ENCODE measurements at regions not wholly inside any gene's neighbourhood (a gene's known extent, or its start where the extent isn't known, plus 50 kb on each side); places are given as distances from the start of the nearest gene placed in this dataset.

- H3K23ac ChIP-seq (ENCODE audit: low read length) = no peak overlapping the region
Observed at GRCh38 chr10:132995909-132996602, 53.7 kb upstream of the CFAP46 start.

GRCh38 chr10:132994811-132995210, 52.4 kb upstream of the CFAP46 start:
- no peak overlapping the region for H3K23ac ChIP-seq (ENCODE audit: low read length)
- no peak overlapping the region for H4K8ac ChIP-seq (ENCODE audit: low read depth, low read length)
- no peak overlapping the region for H2BK12ac ChIP-seq (ENCODE audit: low read length)
- H3K4me3 ChIP-seq (ENCODE audit: low read depth, low read length) = no peak overlapping the region
- H2BK5ac ChIP-seq (ENCODE audit: low read depth, low read length, poor library complexity) = no peak overlapping the region
- H3K79me1 ChIP-seq (ENCODE audit: low read length) = no peaks in the 10 kb centered on the region
- no peaks in the 10 kb centered on the region for H3K79me2 ChIP-seq (ENCODE audit: control insufficient read depth, insufficient read depth, low read length, poor library complexity)
- H2AK5ac ChIP-seq (ENCODE audit: low read length) = no peak overlapping the region
- no peak overlapping the region for H3K18ac ChIP-seq (ENCODE audit: low read length)
- H3K14ac ChIP-seq (ENCODE audit: low read length) = no peak overlapping the region
- no peak overlapping the region for H3K9ac ChIP-seq (ENCODE audit: low read length)
- H3K4ac ChIP-seq (ENCODE audit: low read depth, low read length) = no peak overlapping the region
- no peaks in the 10 kb centered on the region for H3K36me3 ChIP-seq (ENCODE audit: control insufficient read depth in 1 of 2, insufficient read depth in 2 of 2, low read length in 2 of 2)
- WGBS (ENCODE audit: extremely low coverage, insufficient coverage, insufficient read length) = no CpG with 5 or more reads among the region's 15 CpGs
- H3K27me3 ChIP-seq (ENCODE audit: insufficient read depth, low read length) = no peaks in the 10 kb centered on the region
- H3K27ac ChIP-seq (ENCODE audit: low read depth, low read length) = no peak overlapping the region
- H2AFZ ChIP-seq (ENCODE audit: insufficient read depth, low read length, poor library complexity) = no peak overlapping the region
- no peak overlapping the region for H2BK120ac ChIP-seq (ENCODE audit: insufficient read depth, low read length, poor library complexity)
- peaks cover 4% of the 10 kb centered on the region for H3K9me3 ChIP-seq (ENCODE audit: insufficient read depth, low read depth, low read length)
- no peak overlapping the region for H4K91ac ChIP-seq (ENCODE audit: low read depth, low read length)
- no peak for DNase-seq
- H3K4me2 ChIP-seq (ENCODE audit: low read length) = no peak overlapping the region
- H3K4me1 ChIP-seq (ENCODE audit: control insufficient read depth in 1 of 2, insufficient read depth in 2 of 2, low read length in 2 of 2) = peaks cover 0 to 3% of the 10 kb centered on the region in 2 experiments
- no peak overlapping the region for H4K12ac ChIP-seq (ENCODE audit: low read depth, low read length)

More at GRCh38 chr10:132995909-132996602, 53.7 kb upstream of the CFAP46 start:
- peaks cover 0 to 3% of the 10 kb centered on the region in 2 experiments for H3K4me1 ChIP-seq (ENCODE audit: control insufficient read depth in 1 of 2, insufficient read depth in 2 of 2, low read length in 2 of 2)
- no peak overlapping the region for H2AK5ac ChIP-seq (ENCODE audit: low read length)
- no peak overlapping the region for H3K9ac ChIP-seq (ENCODE audit: low read length)
- H3K4ac ChIP-seq (ENCODE audit: low read depth, low read length) = no peak overlapping the region
- H2AFZ ChIP-seq (ENCODE audit: insufficient read depth, low read length, poor library complexity) = no peak overlapping the region
- no peak overlapping the region for H4K91ac ChIP-seq (ENCODE audit: low read depth, low read length)
- DNase-seq = no peak
- peaks cover 4% of the 10 kb centered on the region for H3K9me3 ChIP-seq (ENCODE audit: insufficient read depth, low read depth, low read length)
- no peak overlapping the region for H3K27ac ChIP-seq (ENCODE audit: low read depth, low read length)
- no peaks in the 10 kb centered on the region for H3K79me1 ChIP-seq (ENCODE audit: low read length)
- H2BK5ac ChIP-seq (ENCODE audit: low read depth, low read length, poor library complexity) = no peak overlapping the region
- H3K4me3 ChIP-seq (ENCODE audit: low read depth, low read length) = no peak overlapping the region
- H3K27me3 ChIP-seq (ENCODE audit: insufficient read depth, low read length) = no peaks in the 10 kb centered on the region
- no peak overlapping the region for H3K18ac ChIP-seq (ENCODE audit: low read length)
- H3K14ac ChIP-seq (ENCODE audit: low read length) = no peak overlapping the region
- WGBS (ENCODE audit: extremely low coverage, insufficient coverage, insufficient read length) = no CpG with 5 or more reads among the region's 29 CpGs
- no peaks in the 10 kb centered on the region for H3K36me3 ChIP-seq (ENCODE audit: control insufficient read depth in 1 of 2, insufficient read depth in 2 of 2, low read length in 2 of 2)
- no peak overlapping the region for H2BK12ac ChIP-seq (ENCODE audit: low read length)
- H3K4me2 ChIP-seq (ENCODE audit: low read length) = no peak overlapping the region
- no peak overlapping the region for H4K12ac ChIP-seq (ENCODE audit: low read depth, low read length)
- H3K79me2 ChIP-seq (ENCODE audit: control insufficient read depth, insufficient read depth, low read length, poor library complexity) = no peaks in the 10 kb centered on the region
- H2BK120ac ChIP-seq (ENCODE audit: insufficient read depth, low read length, poor library complexity) = no peak overlapping the region
- H4K8ac ChIP-seq (ENCODE audit: low read depth, low read length) = no peak overlapping the region

GRCh38 chr10:132994185-132994796, 51.9 kb upstream of the CFAP46 start:
- Histone ChIP-seq H3K79me1 (ENCODE audit: low read length) (no peaks in the 10 kb centered on the region), H3K79me2 (ENCODE audit: control insufficient read depth, insufficient read depth, low read length, poor library complexity) (no peaks in the 10 kb centered on the region), H2BK12ac (ENCODE audit: low read length) (no peak overlapping the region), H2BK5ac (ENCODE audit: low read depth, low read length, poor library complexity) (no peak overlapping the region), H4K91ac (ENCODE audit: low read depth, low read length) (no peak overlapping the region), H3K18ac (ENCODE audit: low read length) (no peak overlapping the region), H2AFZ (ENCODE audit: insufficient read depth, low read length, poor library complexity) (no peak overlapping the region), H3K27me3 (ENCODE audit: insufficient read depth, low read length) (no peaks in the 10 kb centered on the region), H3K14ac (ENCODE audit: low read length) (no peak overlapping the region), H3K4me3 (ENCODE audit: low read depth, low read length) (no peak overlapping the region), H3K9me3 (ENCODE audit: insufficient read depth, low read depth, low read length) (peaks cover 4% of the 10 kb centered on the region), H4K8ac (ENCODE audit: low read depth, low read length) (no peak overlapping the region), H3K36me3 (ENCODE audit: control insufficient read depth in 1 of 2, insufficient read depth in 2 of 2, low read length in 2 of 2) (no peaks in the 10 kb centered on the region), H3K23ac (ENCODE audit: low read length) (no peak overlapping the region), H2AK5ac (ENCODE audit: low read length) (no peak overlapping the region), H3K27ac (ENCODE audit: low read depth, low read length) (no peak overlapping the region), H3K4me1 (ENCODE audit: control insufficient read depth in 1 of 2, insufficient read depth in 2 of 2, low read length in 2 of 2) (peaks cover 0 to 3% of the 10 kb centered on the region in 2 experiments), H3K9ac (ENCODE audit: low read length) (no peak overlapping the region), H4K12ac (ENCODE audit: low read depth, low read length) (no peak overlapping the region), H3K4ac (ENCODE audit: low read depth, low read length) (no peak overlapping the region), H3K4me2 (ENCODE audit: low read length) (no peak overlapping the region), H2BK120ac (ENCODE audit: insufficient read depth, low read length, poor library complexity) (no peak overlapping the region)
- WGBS (ENCODE audit: extremely low coverage, insufficient coverage, insufficient read length) = no CpG with 5 or more reads among the region's 34 CpGs
- no peak for DNase-seq

GRCh38 chr10:132993271-132994184, 51.2 kb upstream of the CFAP46 start:
- no peak overlapping the region for H2BK120ac ChIP-seq (ENCODE audit: insufficient read depth, low read length, poor library complexity)
- no peak overlapping the region for H3K27ac ChIP-seq (ENCODE audit: low read depth, low read length)
- H3K18ac ChIP-seq (ENCODE audit: low read length) = no peak overlapping the region
- no peak overlapping the region for H3K23ac ChIP-seq (ENCODE audit: low read length)
- H3K79me1 ChIP-seq (ENCODE audit: low read length) = no peaks in the 10 kb centered on the region
- H2AFZ ChIP-seq (ENCODE audit: insufficient read depth, low read length, poor library complexity) = no peak overlapping the region
- H3K14ac ChIP-seq (ENCODE audit: low read length) = no peak overlapping the region
- no peak overlapping the region for H2BK5ac ChIP-seq (ENCODE audit: low read depth, low read length, poor library complexity)
- H3K27me3 ChIP-seq (ENCODE audit: insufficient read depth, low read length) = no peaks in the 10 kb centered on the region
- H2AK5ac ChIP-seq (ENCODE audit: low read length) = no peak overlapping the region
- H3K9ac ChIP-seq (ENCODE audit: low read length) = no peak overlapping the region
- H3K4ac ChIP-seq (ENCODE audit: low read depth, low read length) = no peak overlapping the region
- H3K36me3 ChIP-seq (ENCODE audit: control insufficient read depth in 1 of 2, insufficient read depth in 2 of 2, low read length in 2 of 2) = no peaks in the 10 kb centered on the region
- no CpG with 5 or more reads among the region's 43 CpGs for WGBS (ENCODE audit: extremely low coverage, insufficient coverage, insufficient read length)
- H4K12ac ChIP-seq (ENCODE audit: low read depth, low read length) = no peak overlapping the region
- H3K4me2 ChIP-seq (ENCODE audit: low read length) = no peak overlapping the region
- H3K4me3 ChIP-seq (ENCODE audit: low read depth, low read length) = no peak overlapping the region
- no peak overlapping the region for H2BK12ac ChIP-seq (ENCODE audit: low read length)
- peaks cover 4% of the 10 kb centered on the region for H3K9me3 ChIP-seq (ENCODE audit: insufficient read depth, low read depth, low read length)
- no peaks in the 10 kb centered on the region for H3K79me2 ChIP-seq (ENCODE audit: control insufficient read depth, insufficient read depth, low read length, poor library complexity)
- H3K4me1 ChIP-seq (ENCODE audit: control insufficient read depth in 1 of 2, insufficient read depth in 2 of 2, low read length in 2 of 2) = peaks cover 0 to 3% of the 10 kb centered on the region in 2 experiments
- H4K91ac ChIP-seq (ENCODE audit: low read depth, low read length) = no peak overlapping the region
- DNase-seq = no peak
- H4K8ac ChIP-seq (ENCODE audit: low read depth, low read length) = no peak overlapping the region

Data from trophoblast cell (in vitro differentiated cells and primary cell).